GM10266 (cell line): ENCODE measurements at regions not wholly inside any gene's neighbourhood (a gene's known extent, or its start where the extent isn't known, plus 50 kb on each side); places are given as distances from the start of the nearest gene placed in this dataset.

Experiments used
- DNase-seq: peaks from one replicate; pipeline ENCODE4 v3.0.0; 2012; ENCODE audit errors: extremely low spot score
- CTCF ChIP-seq: IDR thresholded peaks from 2 replicates; pipeline ENCODE4 v1.5.1; 2012; ENCODE audit warnings: mild to moderate bottlenecking, low read depth; ENCODE audit not compliant: control insufficient read depth, insufficient read depth; ENCODE audit errors: missing control alignments

DNA sequence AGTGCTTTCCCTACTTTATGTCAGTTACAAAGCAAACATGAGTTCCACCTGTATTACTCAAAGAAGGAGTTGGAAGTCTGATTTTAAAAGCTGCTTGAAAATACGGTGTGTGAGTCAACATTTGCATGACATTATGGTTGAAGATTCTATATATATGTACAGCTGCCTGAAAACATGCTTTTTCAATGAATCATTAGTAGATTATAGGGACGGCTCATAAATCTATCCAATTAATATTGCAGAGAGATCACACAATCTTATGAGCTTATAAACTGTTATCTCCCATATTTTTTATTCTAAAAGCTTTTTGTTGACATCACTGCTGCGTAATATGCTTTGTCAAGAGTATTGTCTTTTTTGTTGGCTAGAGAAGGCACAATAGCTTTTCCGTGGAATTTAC, 873.8 kb downstream of the SLITRK6 start:
- no peak for TF ChIP-seq CTCF
- DNase-seq, result no peak

- DNase-seq, result no peak
- TF ChIP-seq CTCF, result no peak
These were observed 875.4 kb downstream of the SLITRK6 start for GRCh38 chr13:84923831-84924230.

DNA sequence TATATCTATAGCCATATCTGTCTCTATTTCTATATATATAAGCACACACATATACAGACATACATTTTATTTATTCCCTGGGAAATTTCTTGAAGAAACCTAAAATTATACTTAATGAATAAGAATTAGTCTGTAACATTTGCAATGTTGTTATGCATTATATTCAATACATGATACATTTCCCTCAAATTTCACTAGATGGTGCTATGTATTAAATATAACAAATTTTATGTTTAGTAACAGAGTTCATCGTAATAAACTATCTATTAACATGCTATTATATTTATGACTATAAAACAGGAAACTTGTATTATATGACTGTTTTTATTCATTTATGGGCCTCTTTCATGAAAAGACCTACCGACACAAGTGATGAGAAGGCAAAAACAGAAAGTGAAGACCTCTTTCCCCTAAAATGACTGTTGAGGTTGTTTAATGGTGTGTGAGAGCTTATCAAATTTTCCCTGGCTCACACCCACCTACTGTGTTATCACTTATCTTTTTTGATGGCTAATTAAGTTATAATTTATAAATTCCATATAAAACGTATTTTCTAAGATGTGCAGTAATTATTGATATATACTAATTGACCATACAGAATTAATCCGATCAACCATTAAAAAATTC, 881.9 kb downstream of the SLITRK6 start:
- no peak for DNase-seq
- peak; percentile 37 for TF ChIP-seq CTCF

DNA sequence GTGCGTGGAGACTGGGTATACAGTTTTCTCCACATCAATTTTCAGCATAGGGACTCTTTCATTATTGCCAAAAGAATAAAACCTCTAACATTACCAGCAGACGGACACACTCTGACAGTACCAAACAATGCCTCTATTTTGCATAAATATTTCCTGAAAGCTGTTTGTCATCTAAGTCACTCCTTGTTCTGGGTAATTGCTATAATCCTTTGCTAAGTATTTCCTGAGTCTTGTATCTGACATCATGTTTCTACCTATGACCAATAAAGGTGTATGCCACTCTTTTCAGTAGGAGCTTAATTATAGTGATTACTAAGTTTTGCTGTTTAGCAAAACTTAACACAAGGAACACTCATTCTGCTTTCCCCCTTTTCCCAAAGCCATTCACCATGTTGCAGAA, 886.5 kb downstream of the SLITRK6 start:
- no peak for DNase-seq
- TF ChIP-seq CTCF, result no peak

DNA sequence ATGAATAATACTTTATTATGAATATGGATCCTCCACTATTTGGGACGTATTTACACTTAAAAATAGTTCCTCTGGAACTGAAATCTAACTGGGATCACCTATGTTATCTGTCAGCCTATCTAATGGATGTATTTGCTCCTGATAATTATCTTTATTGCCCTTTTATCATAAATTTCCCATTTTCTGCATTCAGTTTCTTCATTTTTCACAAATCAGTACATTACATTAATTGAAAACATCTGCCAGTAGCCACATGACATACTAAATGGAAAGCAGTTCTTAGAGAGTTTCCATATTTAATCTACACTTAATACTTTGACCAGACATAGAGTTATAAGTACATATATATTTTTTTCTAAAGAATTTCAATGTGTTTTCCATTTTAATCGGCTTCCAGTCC, 888.8 kb downstream of the SLITRK6 start:
- no peak for DNase-seq
- no peak for TF ChIP-seq CTCF

DNA sequence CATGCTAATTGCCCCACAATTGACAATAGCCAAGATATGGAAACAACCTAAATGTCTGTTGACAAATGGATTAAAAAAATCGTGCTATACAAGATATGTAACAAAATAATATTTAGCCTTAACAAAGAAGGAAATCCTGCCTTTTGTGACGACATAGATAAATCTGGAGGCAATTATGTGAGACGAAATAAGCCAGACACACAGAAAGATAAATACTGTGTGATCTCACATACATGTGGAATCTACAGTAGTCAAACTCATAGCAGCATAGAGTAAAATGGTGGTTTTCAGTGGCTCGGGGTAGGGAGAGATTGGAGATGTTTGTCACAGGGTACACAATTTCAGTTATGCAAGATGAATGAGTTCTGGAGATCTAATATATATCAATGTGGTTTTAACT, 895.8 kb downstream of the SLITRK6 start:
- DNase-seq, result no peak
- no peak for TF ChIP-seq CTCF

DNA sequence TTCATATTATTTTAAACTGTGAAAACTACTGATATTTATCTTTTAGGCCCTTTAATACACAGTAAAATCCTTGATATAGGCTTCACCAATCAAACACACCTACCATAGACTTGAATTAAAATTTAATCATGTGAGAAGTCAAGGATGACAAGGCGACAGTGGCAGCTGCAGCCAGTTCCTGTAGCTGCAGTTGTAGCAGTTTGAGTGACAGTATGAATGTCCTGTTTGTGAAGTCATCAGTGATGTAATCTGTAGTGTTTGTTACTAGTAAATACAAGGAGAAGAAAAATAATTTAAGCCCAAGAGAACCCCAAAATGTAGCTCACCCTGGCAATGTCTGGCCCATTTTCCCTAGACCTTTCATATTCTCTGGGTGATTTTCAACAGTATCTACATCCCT, 897.0 kb downstream of the SLITRK6 start:
- no peak for TF ChIP-seq CTCF
- no peak for DNase-seq
